ENCODE measurements at regions not wholly inside any gene's neighbourhood (a gene's known extent, or its start where the extent isn't known, plus 50 kb on each side); places are given as distances from the start of the nearest gene placed in this dataset.

DNA sequence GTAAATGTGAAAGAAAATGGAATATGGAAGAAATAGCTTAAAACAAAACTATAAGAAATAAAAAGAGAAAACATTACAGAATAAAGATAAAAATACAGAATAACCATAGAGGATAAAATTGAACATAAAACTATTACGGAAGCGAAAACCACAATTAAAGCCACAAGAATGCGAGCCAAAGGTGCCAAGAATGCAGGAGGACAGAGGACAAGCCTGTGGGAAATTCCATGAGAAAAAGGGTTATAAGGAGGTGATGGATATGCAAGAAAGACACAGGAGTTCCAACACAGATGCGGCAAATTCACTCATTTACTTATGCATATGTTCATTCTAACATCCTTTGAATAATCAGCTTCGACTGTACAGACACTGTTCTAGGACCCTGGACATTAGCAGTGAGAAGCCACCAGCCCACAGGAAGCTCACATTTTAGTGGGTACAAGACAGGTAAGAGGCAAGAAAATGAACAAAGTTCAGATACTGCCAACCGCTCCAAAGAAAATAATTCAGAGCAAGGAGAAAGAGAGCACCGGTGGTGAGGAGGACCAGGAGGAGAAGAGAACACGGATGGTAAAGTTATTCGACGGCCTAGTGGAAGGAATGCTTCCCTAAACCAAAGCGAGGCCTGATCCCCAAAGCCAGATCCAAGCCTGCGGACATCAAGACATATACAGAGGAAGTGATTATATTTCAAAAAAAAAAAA, 213.7 kb upstream of the MGMT start:
- H3K27me3 ChIP-seq: peaks cover 4% of the 10 kb centered on the region
- H3K36me3 ChIP-seq: no peaks in the 10 kb centered on the region
- no peaks in the 10 kb centered on the region for H3K4me1 ChIP-seq (ENCODE audit: insufficient read depth)
- H3K9me3 ChIP-seq: no peaks in the 10 kb centered on the region
- WGBS, 3 donors: 85 to 89% (median 88%) methylated on average over 12 of the region's 12 CpGs
- DNase-seq: no peak
- no peak overlapping the region for H3K4me3 ChIP-seq
- intact Hi-C loops (cut with DNase I): no loop called here
- H3K27ac ChIP-seq: no peak overlapping the region
- no peak for TF ChIP-seq CTCF (IDR thresholded peaks at IDR 0.05)
- TF ChIP-seq EP300 (IDR thresholded peaks at IDR 0.05): no peak
- no peak for TF ChIP-seq POLR2A (IDR thresholded peaks at IDR 0.05)

DNA sequence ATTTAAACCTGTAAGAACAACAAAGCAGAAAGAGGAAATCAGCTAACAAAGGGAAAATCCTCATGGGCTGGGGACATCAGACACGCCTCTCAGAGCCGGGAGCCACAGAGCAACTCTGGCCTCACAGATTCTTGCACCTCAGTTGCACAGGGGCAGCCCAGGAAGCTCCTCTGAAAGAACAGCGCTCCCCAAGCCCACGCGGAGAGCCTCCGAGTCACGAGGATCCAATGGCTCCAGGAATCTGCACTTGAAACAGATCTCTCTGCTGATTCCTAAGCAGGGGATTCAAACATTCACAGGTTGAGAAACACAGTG, 213.2 kb upstream of the MGMT start:
- TF ChIP-seq CTCF (IDR thresholded peaks at IDR 0.05) (no peak), POLR2A (IDR thresholded peaks at IDR 0.05) (no peak), EP300 (IDR thresholded peaks at IDR 0.05) (no peak)
- Histone ChIP-seq H3K9me3 (no peaks in the 10 kb centered on the region), H3K27me3 (peaks cover 4% of the 10 kb centered on the region), H3K4me3 (no peak overlapping the region), H3K27ac (no peak overlapping the region), H3K36me3 (no peaks in the 10 kb centered on the region), H3K4me1 (ENCODE audit: insufficient read depth) (no peaks in the 10 kb centered on the region)
- intact Hi-C loops (cut with DNase I): no loop called here
- no peak for DNase-seq
- WGBS, 3 donors: 84 to 88% (median 84%) methylated on average over 7 of the region's 7 CpGs

GRCh38 chr10:129258283-129258923, 208.6 kb upstream of the MGMT start:
- no peak overlapping the region for H3K4me3 ChIP-seq
- peaks cover 4% of the 10 kb centered on the region for H3K27me3 ChIP-seq
- H3K9me3 ChIP-seq: no peaks in the 10 kb centered on the region
- TF ChIP-seq EP300 (IDR thresholded peaks at IDR 0.05) (no peak), CTCF (IDR thresholded peaks at IDR 0.05) (no peak), POLR2A (IDR thresholded peaks at IDR 0.05) (no peak)
- H3K4me1 ChIP-seq (ENCODE audit: insufficient read depth): no peaks in the 10 kb centered on the region
- no peak for DNase-seq
- 47 to 65% (median 57%) methylated on average over 9 of the region's 9 CpGs for WGBS, 3 donors
- no peak overlapping the region for H3K27ac ChIP-seq
- intact Hi-C loops (cut with DNase I): no loop called here
- H3K36me3 ChIP-seq: no peaks in the 10 kb centered on the region

DNA sequence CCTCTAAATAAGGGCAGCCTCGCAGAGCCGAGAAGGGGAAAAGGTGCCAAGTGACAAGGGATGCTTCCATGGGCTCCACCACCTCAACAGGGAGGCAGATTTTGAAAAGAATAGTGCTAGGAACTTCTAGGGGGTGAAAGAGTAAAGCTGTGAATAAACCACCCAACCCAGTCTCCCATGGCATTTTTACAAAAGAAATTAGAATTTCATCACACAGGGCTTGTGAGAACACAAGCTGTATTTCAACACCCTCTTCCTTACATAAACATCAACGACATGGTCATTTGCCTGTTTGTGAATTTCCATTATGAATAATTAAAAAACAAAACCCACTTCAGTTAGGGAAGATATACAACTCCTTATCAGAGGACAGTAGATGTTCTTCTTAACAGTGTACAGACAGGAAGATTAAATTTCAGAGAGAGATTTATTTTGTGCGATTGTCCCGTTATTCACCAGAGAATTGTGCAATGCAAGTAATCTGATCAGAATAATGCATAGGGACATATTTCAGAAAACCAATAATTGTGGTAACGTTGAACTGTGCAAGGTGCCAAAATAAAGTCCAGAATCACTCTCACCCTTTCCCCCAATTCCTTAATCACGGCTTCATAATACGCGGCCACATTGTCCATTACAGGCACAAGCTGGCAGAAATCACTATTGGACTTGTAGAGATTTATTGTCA, 207.8 kb upstream of the MGMT start:
- H3K27me3 ChIP-seq: peaks cover 4% of the 10 kb centered on the region
- no peaks in the 10 kb centered on the region for H3K36me3 ChIP-seq
- no peaks in the 10 kb centered on the region for H3K9me3 ChIP-seq
- H3K4me1 ChIP-seq (ENCODE audit: insufficient read depth): no peaks in the 10 kb centered on the region
- WGBS, 3 donors: 74 to 80% (median 74%) methylated on average over 9 of the region's 9 CpGs
- no peak overlapping the region for H3K4me3 ChIP-seq
- no peak for DNase-seq
- TF ChIP-seq CTCF (IDR thresholded peaks at IDR 0.05): no peak
- TF ChIP-seq EP300 (IDR thresholded peaks at IDR 0.05): no peak
- TF ChIP-seq POLR2A (IDR thresholded peaks at IDR 0.05): no peak
- intact Hi-C loops (cut with DNase I): no loop called here
- no peak overlapping the region for H3K27ac ChIP-seq

Data from ovary (tissue), 7 donors.